Osteocyte (in vitro differentiated cells): ENCODE measurements at regions not wholly inside any gene's neighbourhood (a gene's known extent, or its start where the extent isn't known, plus 50 kb on each side); places are given as distances from the start of the nearest gene placed in this dataset.

ENCODE experiments used
- DNase-seq: peaks from one replicate; pipeline ENCODE4 v3.0.0; 2021; ENCODE audit warnings: mixed read lengths; ENCODE audit not compliant: unreplicated experiment; ENCODE audit errors: extremely low spot score
- H3K27ac Mint-ChIP-seq: one replicate; pipeline ENCODE4 v1.8.0; 2021; ENCODE audit warnings: mild to moderate bottlenecking, mixed read lengths; ENCODE audit not compliant: unreplicated experiment
- H3K27me3 Mint-ChIP-seq: one replicate; pipeline ENCODE4 v1.8.0; 2021; ENCODE audit warnings: mixed read lengths; ENCODE audit not compliant: unreplicated experiment
- H3K36me3 Mint-ChIP-seq: one replicate; pipeline ENCODE4 v1.8.0; 2021; ENCODE audit warnings: mixed read lengths; ENCODE audit not compliant: unreplicated experiment
- H3K4me1 Mint-ChIP-seq: one replicate; pipeline ENCODE4 v1.8.0; 2021; ENCODE audit warnings: mixed read lengths; ENCODE audit not compliant: unreplicated experiment
- H3K4me3 Mint-ChIP-seq: one replicate; pipeline ENCODE4 v1.8.0; 2021; ENCODE audit warnings: mild to moderate bottlenecking, moderate library complexity, mixed read lengths; ENCODE audit not compliant: unreplicated experiment
- H3K9me3 Mint-ChIP-seq: one replicate; pipeline ENCODE4 v1.8.0; 2021; ENCODE audit warnings: mixed read lengths; ENCODE audit not compliant: unreplicated experiment
- TF ChIP-seq, protein P1 (sequence below): fragments of 200-600 bp; sonication (generic); IDR thresholded peaks from 2 replicates; pipeline ENCODE4 v1.5.0; 2021; ENCODE audit warnings: antibody characterized with exemption, mild to moderate bottlenecking, moderate library complexity

DNA sequence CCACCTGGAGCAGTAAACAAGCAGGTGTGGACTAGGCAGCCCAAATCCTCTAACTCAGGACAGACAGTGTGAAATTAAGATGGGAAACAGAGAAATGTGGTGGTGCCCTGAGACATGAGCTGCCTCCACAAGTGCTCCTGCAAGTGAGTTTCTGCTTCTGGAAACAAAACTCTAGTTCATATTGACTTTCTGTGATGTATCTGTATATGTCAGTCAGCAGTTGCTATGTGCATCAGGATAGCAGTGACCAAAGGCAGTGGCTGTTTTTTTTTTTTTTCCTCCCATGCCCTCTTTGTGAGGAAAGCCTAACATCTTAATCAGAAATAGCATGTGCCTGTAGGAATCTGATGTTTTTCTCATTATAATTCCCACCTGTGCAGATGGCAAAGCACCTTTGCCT, 318.4 kb upstream of the SEMA6A start:
- TF ChIP-seq, protein P1, sequence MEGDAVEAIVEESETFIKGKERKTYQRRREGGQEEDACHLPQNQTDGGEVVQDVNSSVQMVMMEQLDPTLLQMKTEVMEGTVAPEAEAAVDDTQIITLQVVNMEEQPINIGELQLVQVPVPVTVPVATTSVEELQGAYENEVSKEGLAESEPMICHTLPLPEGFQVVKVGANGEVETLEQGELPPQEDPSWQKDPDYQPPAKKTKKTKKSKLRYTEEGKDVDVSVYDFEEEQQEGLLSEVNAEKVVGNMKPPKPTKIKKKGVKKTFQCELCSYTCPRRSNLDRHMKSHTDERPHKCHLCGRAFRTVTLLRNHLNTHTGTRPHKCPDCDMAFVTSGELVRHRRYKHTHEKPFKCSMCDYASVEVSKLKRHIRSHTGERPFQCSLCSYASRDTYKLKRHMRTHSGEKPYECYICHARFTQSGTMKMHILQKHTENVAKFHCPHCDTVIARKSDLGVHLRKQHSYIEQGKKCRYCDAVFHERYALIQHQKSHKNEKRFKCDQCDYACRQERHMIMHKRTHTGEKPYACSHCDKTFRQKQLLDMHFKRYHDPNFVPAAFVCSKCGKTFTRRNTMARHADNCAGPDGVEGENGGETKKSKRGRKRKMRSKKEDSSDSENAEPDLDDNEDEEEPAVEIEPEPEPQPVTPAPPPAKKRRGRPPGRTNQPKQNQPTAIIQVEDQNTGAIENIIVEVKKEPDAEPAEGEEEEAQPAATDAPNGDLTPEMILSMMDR, result no peak
- Mint-ChIP-seq H3K4me3 (no peak overlapping the region), H3K9me3 (no peaks in the 10 kb centered on the region), H3K27ac (no peak overlapping the region), H3K27me3 (peaks cover 3% of the 10 kb centered on the region), H3K36me3 (no peaks in the 10 kb centered on the region), H3K4me1 (no peaks in the 10 kb centered on the region)
- DNase-seq, result no peak

DNA sequence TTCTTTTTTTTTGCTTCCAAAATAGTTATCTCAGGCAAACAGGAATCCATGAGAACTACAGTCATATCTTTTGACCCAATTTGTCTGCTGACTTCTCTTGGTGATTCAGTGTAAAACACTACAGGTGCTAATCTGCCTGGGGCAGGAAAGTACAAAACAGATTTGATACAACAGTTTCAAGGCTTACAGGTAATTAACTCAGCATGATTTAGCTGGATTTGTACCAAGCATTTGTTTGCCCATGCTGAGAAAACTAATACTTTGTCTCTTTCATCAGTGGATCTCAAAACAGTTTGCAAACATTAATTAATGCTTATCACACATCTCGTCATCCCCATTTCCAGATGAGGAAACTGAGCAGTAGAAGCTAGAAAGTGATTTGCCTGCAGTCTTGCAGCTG, 312.5 kb upstream of the SEMA6A start:
- TF ChIP-seq, protein P1, result no peak
- no peak for DNase-seq
- no peaks in the 10 kb centered on the region for H3K9me3 Mint-ChIP-seq
- H3K27ac Mint-ChIP-seq, result no peak overlapping the region
- no peak overlapping the region for H3K4me3 Mint-ChIP-seq
- no peaks in the 10 kb centered on the region for H3K4me1 Mint-ChIP-seq
- no peaks in the 10 kb centered on the region for H3K36me3 Mint-ChIP-seq
- no peaks in the 10 kb centered on the region for H3K27me3 Mint-ChIP-seq

DNA sequence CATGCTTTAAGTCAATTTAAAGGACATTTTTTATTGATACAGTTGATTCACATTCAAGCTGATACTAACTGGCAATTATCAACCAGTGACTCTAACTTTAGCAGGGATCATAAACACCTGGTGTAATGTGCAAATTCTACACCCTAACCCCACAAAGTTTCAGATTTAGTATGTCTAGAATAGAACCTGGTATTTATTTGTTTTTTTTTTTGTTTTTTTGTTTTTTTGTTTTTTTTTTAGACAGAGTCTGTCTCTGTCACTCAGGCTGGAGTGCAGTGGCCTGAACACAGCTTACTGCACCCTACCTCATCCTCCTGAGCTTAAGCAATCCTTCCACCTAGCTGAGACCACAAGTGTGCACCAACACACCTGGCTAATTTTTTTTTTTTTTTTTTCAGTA, 311.2 kb upstream of the SEMA6A start:
- H3K27me3 Mint-ChIP-seq, result no peaks in the 10 kb centered on the region
- H3K27ac Mint-ChIP-seq, result no peak overlapping the region
- TF ChIP-seq, protein P1, result no peak
- H3K36me3 Mint-ChIP-seq, result no peaks in the 10 kb centered on the region
- no peaks in the 10 kb centered on the region for H3K4me1 Mint-ChIP-seq
- DNase-seq, result no peak
- H3K4me3 Mint-ChIP-seq, result no peak overlapping the region
- no peaks in the 10 kb centered on the region for H3K9me3 Mint-ChIP-seq

DNA sequence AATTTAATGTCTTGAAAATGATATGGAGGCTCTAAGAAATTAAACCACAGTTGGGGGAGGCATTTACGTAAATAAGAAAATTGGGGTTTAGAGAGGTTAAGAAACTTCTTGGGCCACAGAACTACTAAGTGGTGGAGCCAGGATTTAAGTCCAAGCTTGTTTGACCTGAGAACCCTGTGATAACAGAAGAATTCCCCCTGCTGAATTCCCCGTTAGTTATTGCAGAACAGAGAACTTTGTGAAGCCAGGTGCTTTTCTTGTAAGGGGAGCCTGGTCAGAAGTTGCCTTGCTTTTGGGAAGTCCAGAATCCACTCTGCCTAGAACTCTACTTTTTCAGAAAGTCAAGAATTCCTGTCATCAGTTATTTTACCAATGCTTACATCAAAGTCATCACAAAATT, 309.3 kb upstream of the SEMA6A start:
- H3K27ac Mint-ChIP-seq, result no peak overlapping the region
- H3K27me3 Mint-ChIP-seq, result no peaks in the 10 kb centered on the region
- no peaks in the 10 kb centered on the region for H3K4me1 Mint-ChIP-seq
- DNase-seq, result no peak
- TF ChIP-seq, protein P1, result no peak
- no peaks in the 10 kb centered on the region for H3K9me3 Mint-ChIP-seq
- no peaks in the 10 kb centered on the region for H3K36me3 Mint-ChIP-seq
- H3K4me3 Mint-ChIP-seq, result no peak overlapping the region

DNA sequence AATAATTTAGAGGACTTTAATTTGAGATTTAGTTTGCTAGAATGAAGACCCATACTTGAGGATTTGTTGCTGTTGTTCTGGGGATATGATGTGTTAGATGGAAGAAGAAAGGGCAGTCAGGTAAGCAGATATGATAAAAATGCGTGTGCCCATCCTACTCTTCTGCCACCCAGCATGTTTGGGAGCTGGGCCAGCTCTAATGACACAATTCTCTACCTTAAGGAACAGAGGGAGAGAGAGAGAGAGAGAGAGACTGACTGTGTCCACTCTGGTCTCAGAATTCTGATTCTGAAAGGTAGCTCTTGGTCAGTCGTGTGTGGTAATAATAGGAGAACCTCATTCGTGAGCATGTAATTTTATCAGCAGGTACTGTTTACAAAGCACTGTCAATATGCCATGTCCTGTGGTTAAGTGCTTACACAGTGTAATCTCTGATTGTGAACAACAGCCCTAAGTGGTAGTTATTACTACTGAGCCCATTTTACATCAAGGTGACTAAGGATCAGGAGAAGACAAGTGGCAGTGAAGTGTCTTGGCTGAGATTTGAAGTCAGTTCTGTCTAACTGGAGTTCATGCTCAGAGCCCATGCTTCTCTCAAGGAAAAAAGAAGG, 307.4 kb upstream of the SEMA6A start:
- no peaks in the 10 kb centered on the region for H3K9me3 Mint-ChIP-seq
- H3K27me3 Mint-ChIP-seq, result no peaks in the 10 kb centered on the region
- no peak overlapping the region for H3K27ac Mint-ChIP-seq
- no peak overlapping the region for H3K4me3 Mint-ChIP-seq
- DNase-seq, result no peak
- no peaks in the 10 kb centered on the region for H3K36me3 Mint-ChIP-seq
- no peaks in the 10 kb centered on the region for H3K4me1 Mint-ChIP-seq
- TF ChIP-seq, protein P1, result no peak
